ENCODE measurements at regions not wholly inside any gene's neighbourhood (a gene's known extent, or its start where the extent isn't known, plus 50 kb on each side); places are given as distances from the start of the nearest gene placed in this dataset.

- TF ChIP-seq, protein P1, sequence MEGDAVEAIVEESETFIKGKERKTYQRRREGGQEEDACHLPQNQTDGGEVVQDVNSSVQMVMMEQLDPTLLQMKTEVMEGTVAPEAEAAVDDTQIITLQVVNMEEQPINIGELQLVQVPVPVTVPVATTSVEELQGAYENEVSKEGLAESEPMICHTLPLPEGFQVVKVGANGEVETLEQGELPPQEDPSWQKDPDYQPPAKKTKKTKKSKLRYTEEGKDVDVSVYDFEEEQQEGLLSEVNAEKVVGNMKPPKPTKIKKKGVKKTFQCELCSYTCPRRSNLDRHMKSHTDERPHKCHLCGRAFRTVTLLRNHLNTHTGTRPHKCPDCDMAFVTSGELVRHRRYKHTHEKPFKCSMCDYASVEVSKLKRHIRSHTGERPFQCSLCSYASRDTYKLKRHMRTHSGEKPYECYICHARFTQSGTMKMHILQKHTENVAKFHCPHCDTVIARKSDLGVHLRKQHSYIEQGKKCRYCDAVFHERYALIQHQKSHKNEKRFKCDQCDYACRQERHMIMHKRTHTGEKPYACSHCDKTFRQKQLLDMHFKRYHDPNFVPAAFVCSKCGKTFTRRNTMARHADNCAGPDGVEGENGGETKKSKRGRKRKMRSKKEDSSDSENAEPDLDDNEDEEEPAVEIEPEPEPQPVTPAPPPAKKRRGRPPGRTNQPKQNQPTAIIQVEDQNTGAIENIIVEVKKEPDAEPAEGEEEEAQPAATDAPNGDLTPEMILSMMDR (IDR thresholded peaks at IDR 0.05): no peak
- no peak for TF ChIP-seq POLR2A (IDR thresholded peaks at IDR 0.05)
- TF ChIP-seq EP300 (IDR thresholded peaks at IDR 0.05): no peak
Measured at GRCh38 chr7:54856856-54857255, 97.8 kb upstream of the SEC61G start.
